GM21576 (cell line): ENCODE measurements at regions not wholly inside any gene's neighbourhood (a gene's known extent, or its start where the extent isn't known, plus 50 kb on each side); places are given as distances from the start of the nearest gene placed in this dataset.

Experiments used
- ATAC-seq: cut with Tn5 transposase; IDR thresholded peaks from one replicate; pipeline ENCODE4 v1.9.1; 2021; ENCODE audit warnings: mild to moderate bottlenecking, moderate library complexity; ENCODE audit not compliant: unreplicated experiment

- ATAC-seq = no peak
Observed at GRCh38 chr4:30429813-30430761, 290.1 kb upstream of the PCDH7 start.

GRCh38 chr4:30434656-30435055 is 285.5 kb upstream of the PCDH7 start:
- no peak for ATAC-seq

GRCh38 chr4:30436394-30436793 is 283.8 kb upstream of the PCDH7 start:
- no peak for ATAC-seq

- no peak for ATAC-seq
Observed at GRCh38 chr4:30437316-30437715, 282.9 kb upstream of the PCDH7 start.

- no peak for ATAC-seq
Observed at GRCh38 chr4:30443289-30443688, 276.9 kb upstream of the PCDH7 start.

GRCh38 chr4:30450474-30450873 is 269.7 kb upstream of the PCDH7 start:
- ATAC-seq = no peak

GRCh38 chr4:30454504-30454903 is 265.7 kb upstream of the PCDH7 start:
- ATAC-seq = no peak

- no peak for ATAC-seq
Observed at GRCh38 chr4:30456716-30457115, 263.5 kb upstream of the PCDH7 start.

- ATAC-seq = no peak
Observed at GRCh38 chr4:30460818-30461217, 259.4 kb upstream of the PCDH7 start.

GRCh38 chr4:30461218-30461617 is 259.0 kb upstream of the PCDH7 start:
- ATAC-seq = no peak

GRCh38 chr4:30462445-30463090 is 257.6 kb upstream of the PCDH7 start:
- ATAC-seq = no peak

GRCh38 chr4:30471861-30472260 is 248.3 kb upstream of the PCDH7 start:
- no peak for ATAC-seq

GRCh38 chr4:30473225-30473624 is 246.9 kb upstream of the PCDH7 start:
- no peak for ATAC-seq

GRCh38 chr4:30495251-30495650 is 224.9 kb upstream of the PCDH7 start:
- no peak for ATAC-seq

GRCh38 chr4:30495651-30496310 is 224.4 kb upstream of the PCDH7 start:
- no peak for ATAC-seq

- no peak for ATAC-seq
Observed at GRCh38 chr4:30511751-30512150, 208.4 kb upstream of the PCDH7 start.

GRCh38 chr4:30518211-30518610 is 202.0 kb upstream of the PCDH7 start:
- ATAC-seq = no peak

- ATAC-seq = no peak
Observed at GRCh38 chr4:30525662-30526315, 194.4 kb upstream of the PCDH7 start.

- no peak for ATAC-seq
Observed at GRCh38 chr4:30535255-30535654, 184.9 kb upstream of the PCDH7 start.

- ATAC-seq = no peak
Observed at GRCh38 chr4:30536231-30536630, 183.9 kb upstream of the PCDH7 start.

- no peak for ATAC-seq
Observed at GRCh38 chr4:30537456-30537855, 182.7 kb upstream of the PCDH7 start.
